Hepatocyte (in vitro differentiated cells): ENCODE measurements at regions not wholly inside any gene's neighbourhood (a gene's known extent, or its start where the extent isn't known, plus 50 kb on each side); places are given as distances from the start of the nearest gene placed in this dataset.

Experiments used
- CTCF ChIP-seq: fragments of 200-600 bp; sonication (generic); IDR thresholded peaks from 2 replicates; pipeline ENCODE4 v1.5.1; 2016; ENCODE audit warnings: antibody characterized with exemption, mild to moderate bottlenecking; ENCODE audit not compliant: poor library complexity
- EZH2 ChIP-seq: fragments of 200-600 bp; sonication (generic); IDR thresholded peaks from 2 replicates; pipeline ENCODE4 v1.6.1; 2016; ENCODE audit warnings: antibody characterized with exemption, mild to moderate bottlenecking, borderline replicate concordance

- TF ChIP-seq CTCF, result no peak
- TF ChIP-seq EZH2, result no peak
These were observed 590.1 kb downstream of the NLGN4X start for GRCh38 chrX:5638572-5638971.
